ENCODE measurements at regions not wholly inside any gene's neighbourhood (a gene's known extent, or its start where the extent isn't known, plus 50 kb on each side); places are given as distances from the start of the nearest gene placed in this dataset.

- Histone ChIP-seq H3K27me3 (ENCODE audit: control insufficient read depth, insufficient read depth, low read length) (no peaks in the 10 kb centered on the region), H3K36me3 (ENCODE audit: control insufficient read depth, insufficient read depth, low read length) (no peaks in the 10 kb centered on the region), H3K4me2 (ENCODE audit: extremely low read depth, insufficient read depth, low read length) (no peak overlapping the region), H3K9ac (ENCODE audit: insufficient read depth, low read length) (no peak overlapping the region), H3K9me3 (ENCODE audit: control insufficient read depth, insufficient read depth, low read depth, low read length) (peaks cover 2% of the 10 kb centered on the region), H3K79me2 (ENCODE audit: control insufficient read depth, insufficient read depth, low read length) (no peaks in the 10 kb centered on the region), H3K4me1 (ENCODE audit: control insufficient read depth, extremely low read depth, insufficient read depth, low read length) (no peaks in the 10 kb centered on the region), H4K20me1 (ENCODE audit: control insufficient read depth, extremely low read depth, insufficient read depth, low read length) (no peaks in the 10 kb centered on the region), H2AFZ (ENCODE audit: low read length) (no peak overlapping the region), H3K27ac (ENCODE audit: insufficient read depth, low read length) (no peak overlapping the region), H3K4me3 (replicated peaks in 1 of 4; ENCODE audit: control extremely low read depth in 1 of 4, insufficient read depth in 1 of 4, low read depth in 3 of 4, low read length in 4 of 4) (no peak overlapping the region)
- TF ChIP-seq CTCF (conservative IDR thresholded peaks at IDR 0.05 in 1 of 2, IDR thresholded peaks at IDR 0.05 in 1 of 2; ENCODE audit: low read depth in 1 of 2, low read length in 2 of 2): no peak
- TF ChIP-seq EZH2 (IDR thresholded peaks at IDR 0.05; ENCODE audit: low read length, missing control alignments): no peak
- no peak for DNase-seq (ENCODE audit: low read depth in 2 of 2)
Observed at GRCh38 chr18:78918707-78919106, 60.9 kb upstream of the SALL3 start.

GRCh38 chr18:78919956-78920355, 59.7 kb upstream of the SALL3 start:
- Histone ChIP-seq H3K79me2 (ENCODE audit: control insufficient read depth, insufficient read depth, low read length) (no peaks in the 10 kb centered on the region), H4K20me1 (ENCODE audit: control insufficient read depth, extremely low read depth, insufficient read depth, low read length) (no peaks in the 10 kb centered on the region), H3K27me3 (ENCODE audit: control insufficient read depth, insufficient read depth, low read length) (no peaks in the 10 kb centered on the region), H3K4me1 (ENCODE audit: control insufficient read depth, extremely low read depth, insufficient read depth, low read length) (no peaks in the 10 kb centered on the region), H3K4me3 (replicated peaks in 1 of 4; ENCODE audit: control extremely low read depth in 1 of 4, insufficient read depth in 1 of 4, low read depth in 3 of 4, low read length in 4 of 4) (no peak overlapping the region), H2AFZ (ENCODE audit: low read length) (no peak overlapping the region), H3K9ac (ENCODE audit: insufficient read depth, low read length) (no peak overlapping the region), H3K27ac (ENCODE audit: insufficient read depth, low read length) (no peak overlapping the region), H3K9me3 (ENCODE audit: control insufficient read depth, insufficient read depth, low read depth, low read length) (peaks cover 2% of the 10 kb centered on the region), H3K4me2 (ENCODE audit: extremely low read depth, insufficient read depth, low read length) (no peak overlapping the region), H3K36me3 (ENCODE audit: control insufficient read depth, insufficient read depth, low read length) (no peaks in the 10 kb centered on the region)
- no peak for DNase-seq (ENCODE audit: low read depth in 2 of 2)
- TF ChIP-seq CTCF (conservative IDR thresholded peaks at IDR 0.05 in 1 of 2, IDR thresholded peaks at IDR 0.05 in 1 of 2; ENCODE audit: low read depth in 1 of 2, low read length in 2 of 2): no peak
- no peak for TF ChIP-seq EZH2 (IDR thresholded peaks at IDR 0.05; ENCODE audit: low read length, missing control alignments)

GRCh38 chr18:78920456-78921138, 59.0 kb upstream of the SALL3 start:
- H3K9me3 ChIP-seq (ENCODE audit: control insufficient read depth, insufficient read depth, low read depth, low read length): peaks cover 2% of the 10 kb centered on the region
- no peak for TF ChIP-seq CTCF (conservative IDR thresholded peaks at IDR 0.05 in 1 of 2, IDR thresholded peaks at IDR 0.05 in 1 of 2; ENCODE audit: low read depth in 1 of 2, low read length in 2 of 2)
- TF ChIP-seq EZH2 (IDR thresholded peaks at IDR 0.05; ENCODE audit: low read length, missing control alignments): no peak
- H3K36me3 ChIP-seq (ENCODE audit: control insufficient read depth, insufficient read depth, low read length): no peaks in the 10 kb centered on the region
- H3K27ac ChIP-seq (ENCODE audit: insufficient read depth, low read length): no peak overlapping the region
- no peaks in the 10 kb centered on the region for H3K79me2 ChIP-seq (ENCODE audit: control insufficient read depth, insufficient read depth, low read length)
- H3K27me3 ChIP-seq (ENCODE audit: control insufficient read depth, insufficient read depth, low read length): no peaks in the 10 kb centered on the region
- H3K4me3 ChIP-seq (replicated peaks in 1 of 4; ENCODE audit: control extremely low read depth in 1 of 4, insufficient read depth in 1 of 4, low read depth in 3 of 4, low read length in 4 of 4): no peak overlapping the region
- H2AFZ ChIP-seq (ENCODE audit: low read length): no peak overlapping the region
- H3K9ac ChIP-seq (ENCODE audit: insufficient read depth, low read length): no peak overlapping the region
- H3K4me1 ChIP-seq (ENCODE audit: control insufficient read depth, extremely low read depth, insufficient read depth, low read length): no peaks in the 10 kb centered on the region
- DNase-seq (ENCODE audit: low read depth in 2 of 2): no peak
- H3K4me2 ChIP-seq (ENCODE audit: extremely low read depth, insufficient read depth, low read length): no peak overlapping the region
- no peaks in the 10 kb centered on the region for H4K20me1 ChIP-seq (ENCODE audit: control insufficient read depth, extremely low read depth, insufficient read depth, low read length)

Measured in fibroblast of lung (primary cell).